Endodermal cell (in vitro differentiated cells): ENCODE measurements at regions not wholly inside any gene's neighbourhood (a gene's known extent, or its start where the extent isn't known, plus 50 kb on each side); places are given as distances from the start of the nearest gene placed in this dataset.

Experiments
- DNase-seq: peaks from one replicate; pipeline ENCODE4 v3.0.0-alpha.2; 2017
- H3K27ac ChIP-seq: 2 replicates; pipeline ENCODE4 v1.5.1; 2013; ENCODE audit warnings: mild to moderate bottlenecking, low read depth, low read length, moderate library complexity
- H3K27me3 ChIP-seq: 2 replicates; pipeline ENCODE4 v1.6.1; 2013; ENCODE audit warnings: mild to moderate bottlenecking, low read length, moderate library complexity; ENCODE audit not compliant: insufficient read depth, control insufficient read depth, poor library complexity, severe bottlenecking
- H3K36me3 ChIP-seq: 2 replicates; pipeline ENCODE4 v1.7.0; 2013; ENCODE audit warnings: mild to moderate bottlenecking, low read length, moderate library complexity; ENCODE audit not compliant: control insufficient read depth, insufficient read depth
- H3K4me1 ChIP-seq: one replicate; pipeline ENCODE4 v1.7.0; 2013; ENCODE audit warnings: low read length; ENCODE audit not compliant: control insufficient read depth, insufficient read depth
- H3K4me3 ChIP-seq: 2 replicates; pipeline ENCODE4 v1.5.1; 2013; ENCODE audit warnings: mild to moderate bottlenecking, low read length, moderate library complexity
- H3K9ac ChIP-seq: 2 replicates; pipeline ENCODE4 v1.6.1; 2013; ENCODE audit warnings: mild to moderate bottlenecking, low read length, moderate library complexity; ENCODE audit not compliant: poor library complexity, severe bottlenecking; ENCODE audit errors: extremely low read depth
- H3K9me3 ChIP-seq: 2 replicates; pipeline ENCODE4 v1.6.1; 2013; ENCODE audit warnings: mild to moderate bottlenecking, low read length, moderate library complexity; ENCODE audit not compliant: control insufficient read depth
- H3K27ac Mint-ChIP-seq: 2 replicates; pipeline ENCODE4 v1.8.0; 2020; ENCODE audit warnings: mixed read lengths
- H3K27me3 Mint-ChIP-seq: 2 replicates; pipeline ENCODE4 v1.8.0; 2021; ENCODE audit warnings: mild to moderate bottlenecking, mixed read lengths; ENCODE audit not compliant: insufficient read depth
- H3K36me3 Mint-ChIP-seq: 2 replicates; pipeline ENCODE4 v1.8.0; 2020; ENCODE audit warnings: low read depth, mixed read lengths
- H3K4me1 Mint-ChIP-seq: 2 replicates; pipeline ENCODE4 v1.8.0; 2020; ENCODE audit warnings: mixed read lengths
- H3K4me3 Mint-ChIP-seq: 2 replicates; pipeline ENCODE4 v1.8.0; 2020; ENCODE audit warnings: mild to moderate bottlenecking, moderate library complexity, mixed read lengths
- H3K9me3 Mint-ChIP-seq: 2 replicates; pipeline ENCODE4 v1.8.0; 2020; ENCODE audit warnings: mild to moderate bottlenecking, mixed read lengths
- WGBS, 2 experiments: methylation state at CpG; one replicate each; pipeline versions ENCODE4 v1.1.5 to v1.1.7; 2013; ENCODE audit warnings: missing lambda C conversion rate in 2 of 2, mixed read lengths in 1 of 2; ENCODE audit not compliant: insufficient coverage in 1 of 2, insufficient read length in 1 of 2; 5-methylcytosine and 5-hydroxymethylcytosine counted together
- TF ChIP-seq, protein P1 (sequence below): fragments of 200-600 bp; sonication (generic); conservative IDR thresholded peaks from 2 replicates; pipeline ENCODE4 v1.5.0; 2021; ENCODE audit warnings: antibody characterized with exemption, mild to moderate bottlenecking

- Histone ChIP-seq H3K27me3 (peaks cover 25% of the 10 kb centered on the region), H3K4me3 (no peak overlapping the region), H3K27ac (no peak overlapping the region), H3K36me3 (no peaks in the 10 kb centered on the region), H3K4me1 (peaks cover 2% of the 10 kb centered on the region), H3K9me3 (no peaks in the 10 kb centered on the region), H3K9ac (no peak overlapping the region)
- TF ChIP-seq, protein P1, sequence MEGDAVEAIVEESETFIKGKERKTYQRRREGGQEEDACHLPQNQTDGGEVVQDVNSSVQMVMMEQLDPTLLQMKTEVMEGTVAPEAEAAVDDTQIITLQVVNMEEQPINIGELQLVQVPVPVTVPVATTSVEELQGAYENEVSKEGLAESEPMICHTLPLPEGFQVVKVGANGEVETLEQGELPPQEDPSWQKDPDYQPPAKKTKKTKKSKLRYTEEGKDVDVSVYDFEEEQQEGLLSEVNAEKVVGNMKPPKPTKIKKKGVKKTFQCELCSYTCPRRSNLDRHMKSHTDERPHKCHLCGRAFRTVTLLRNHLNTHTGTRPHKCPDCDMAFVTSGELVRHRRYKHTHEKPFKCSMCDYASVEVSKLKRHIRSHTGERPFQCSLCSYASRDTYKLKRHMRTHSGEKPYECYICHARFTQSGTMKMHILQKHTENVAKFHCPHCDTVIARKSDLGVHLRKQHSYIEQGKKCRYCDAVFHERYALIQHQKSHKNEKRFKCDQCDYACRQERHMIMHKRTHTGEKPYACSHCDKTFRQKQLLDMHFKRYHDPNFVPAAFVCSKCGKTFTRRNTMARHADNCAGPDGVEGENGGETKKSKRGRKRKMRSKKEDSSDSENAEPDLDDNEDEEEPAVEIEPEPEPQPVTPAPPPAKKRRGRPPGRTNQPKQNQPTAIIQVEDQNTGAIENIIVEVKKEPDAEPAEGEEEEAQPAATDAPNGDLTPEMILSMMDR = peak; percentile 70
- WGBS, 2 experiments = 0 to 23% methylated on average over 1 of the region's 1 CpG
- Mint-ChIP-seq H3K4me1 (peaks cover 5% of the 10 kb centered on the region), H3K27ac (no peak overlapping the region), H3K36me3 (no peaks in the 10 kb centered on the region), H3K9me3 (peaks cover 3% of the 10 kb centered on the region), H3K27me3 (peaks cover 11% of the 10 kb centered on the region), H3K4me3 (no peak overlapping the region)
- DNase-seq = no peak
These were observed 503.6 kb upstream of the NAALADL2 start for GRCh38 chr3:174355505-174355904.

- Histone ChIP-seq H3K27ac (no peak overlapping the region), H3K36me3 (no peaks in the 10 kb centered on the region), H3K4me3 (no peak overlapping the region), H3K27me3 (peaks cover 25% of the 10 kb centered on the region), H3K9ac (no peak overlapping the region), H3K9me3 (no peaks in the 10 kb centered on the region), H3K4me1 (peaks cover 3% of the 10 kb centered on the region)
- Mint-ChIP-seq H3K27ac (no peak overlapping the region), H3K4me1 (peaks cover 10% of the 10 kb centered on the region), H3K4me3 (no peak overlapping the region), H3K27me3 (peaks cover 11% of the 10 kb centered on the region), H3K36me3 (no peaks in the 10 kb centered on the region), H3K9me3 (no peaks in the 10 kb centered on the region)
- DNase-seq = no peak
- WGBS, 2 experiments = 88 to 100% methylated on average over 1 of the region's 1 CpG
- TF ChIP-seq, protein P1 = no peak
These were observed 502.5 kb upstream of the NAALADL2 start for GRCh38 chr3:174356596-174356995.

- WGBS, 2 experiments = 94 to 100% methylated on average over 1 of the region's 1 CpG
- H3K4me1 Mint-ChIP-seq = peaks cover 10% of the 10 kb centered on the region
These were observed 500.9 kb upstream of the NAALADL2 start for GRCh38 chr3:174358252-174358651.

More at GRCh38 chr3:174358252-174358651, 500.9 kb upstream of the NAALADL2 start:
- no peak overlapping the region for H3K4me3 Mint-ChIP-seq
- TF ChIP-seq, protein P1 = no peak
- no peaks in the 10 kb centered on the region for H3K9me3 ChIP-seq
- no peaks in the 10 kb centered on the region for H3K36me3 ChIP-seq
- H3K4me3 ChIP-seq = no peak overlapping the region
- H3K36me3 Mint-ChIP-seq = no peaks in the 10 kb centered on the region
- no peak for DNase-seq
- peaks cover 3% of the 10 kb centered on the region for H3K4me1 ChIP-seq
- H3K9ac ChIP-seq = no peak overlapping the region
- no peak overlapping the region for H3K27ac Mint-ChIP-seq
- no peaks in the 10 kb centered on the region for H3K9me3 Mint-ChIP-seq
- no peak overlapping the region for H3K27ac ChIP-seq
- peaks cover 25% of the 10 kb centered on the region for H3K27me3 ChIP-seq
- peaks cover 11% of the 10 kb centered on the region for H3K27me3 Mint-ChIP-seq
